Chondrocyte (in vitro differentiated cells): ENCODE measurements at regions not wholly inside any gene's neighbourhood (a gene's known extent, or its start where the extent isn't known, plus 50 kb on each side); places are given as distances from the start of the nearest gene placed in this dataset.

Experiments
- DNase-seq: peaks from one replicate; pipeline ENCODE4 v3.0.0; 2021; ENCODE audit warnings: mixed read lengths, low spot score
- H3K27ac Mint-ChIP-seq: one replicate; pipeline ENCODE4 v1.8.0; 2021; ENCODE audit warnings: mild to moderate bottlenecking, moderate library complexity, mixed read lengths; ENCODE audit not compliant: unreplicated experiment
- H3K27me3 Mint-ChIP-seq: 2 replicates; pipeline ENCODE4 v1.8.0; 2021; ENCODE audit warnings: low read depth, mixed read lengths
- H3K36me3 Mint-ChIP-seq: 2 replicates; pipeline ENCODE4 v1.8.0; 2021; ENCODE audit warnings: low read depth, mixed read lengths
- H3K4me1 Mint-ChIP-seq: 2 replicates; pipeline ENCODE4 v1.8.0; 2021; ENCODE audit warnings: low read depth, mild to moderate bottlenecking, mixed read lengths
- H3K4me3 Mint-ChIP-seq: one replicate; pipeline ENCODE4 v1.8.0; 2021; ENCODE audit warnings: mild to moderate bottlenecking, moderate library complexity, mixed read lengths; ENCODE audit not compliant: unreplicated experiment
- H3K9me3 Mint-ChIP-seq: 2 replicates; pipeline ENCODE4 v1.8.0; 2021; ENCODE audit warnings: low read depth, mixed read lengths
- CTCF ChIP-seq: fragments of 200-600 bp; sonication (generic); IDR thresholded peaks from 2 replicates; pipeline ENCODE4 v1.5.0; 2021; ENCODE audit warnings: antibody characterized with exemption, mild to moderate bottlenecking, moderate library complexity

- Mint-ChIP-seq H3K27me3 (no peaks in the 10 kb centered on the region), H3K9me3 (no peaks in the 10 kb centered on the region), H3K4me3 (no peak overlapping the region), H3K36me3 (no peaks in the 10 kb centered on the region), H3K4me1 (peaks cover 27% of the 10 kb centered on the region), H3K27ac (no peak overlapping the region)
- no peak for DNase-seq
- TF ChIP-seq CTCF: no peak
These were observed 220.6 kb upstream of the THRB start for GRCh38 chr3:24715171-24715792.

GRCh38 chr3:24722087-24722486 lies 227.4 kb upstream of the THRB start:
- Mint-ChIP-seq H3K9me3 (no peaks in the 10 kb centered on the region), H3K36me3 (no peaks in the 10 kb centered on the region), H3K4me3 (no peak overlapping the region), H3K27ac (no peak overlapping the region), H3K4me1 (no peaks in the 10 kb centered on the region), H3K27me3 (no peaks in the 10 kb centered on the region)
- DNase-seq: no peak
- TF ChIP-seq CTCF: no peak

DNA sequence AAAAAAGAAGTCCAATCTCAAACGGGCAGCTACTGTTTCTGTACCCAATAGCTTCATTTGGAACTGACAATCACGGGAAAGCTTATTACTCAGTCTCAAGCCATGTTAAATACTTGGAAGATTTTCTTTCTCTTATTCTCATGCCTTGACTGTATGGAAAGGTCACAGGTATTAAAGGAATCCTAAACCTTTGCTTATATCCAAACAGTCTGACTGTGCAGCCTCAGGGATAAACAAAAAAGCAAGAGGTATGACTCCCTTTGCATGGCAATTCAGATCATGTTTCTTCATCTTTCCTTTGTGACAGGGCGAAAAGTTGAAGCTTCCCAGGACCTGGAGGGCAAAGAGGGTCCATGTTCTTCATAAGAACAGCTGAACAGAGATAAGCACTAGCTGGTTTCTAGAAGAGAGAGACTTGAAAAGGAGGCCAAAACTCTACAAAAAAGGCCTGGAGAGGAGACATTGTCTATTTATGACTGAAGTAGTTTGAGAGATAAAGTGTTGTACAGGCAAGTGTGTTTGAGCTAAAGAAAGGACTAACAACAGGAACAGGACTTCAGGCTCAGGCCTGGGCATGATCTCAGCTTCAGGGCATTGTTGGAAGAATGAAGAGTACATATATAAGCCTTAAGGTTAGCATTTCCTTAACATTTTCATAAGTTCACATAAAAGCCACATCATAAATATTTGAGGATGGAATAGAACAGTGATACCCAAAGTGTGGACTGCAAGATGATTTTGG lies 231.0 kb upstream of the THRB start:
- H3K27ac Mint-ChIP-seq: no peak overlapping the region
- H3K36me3 Mint-ChIP-seq: no peaks in the 10 kb centered on the region
- no peak for TF ChIP-seq CTCF
- no peaks in the 10 kb centered on the region for H3K9me3 Mint-ChIP-seq
- DNase-seq: no peak
- no peak overlapping the region for H3K4me3 Mint-ChIP-seq
- no peaks in the 10 kb centered on the region for H3K27me3 Mint-ChIP-seq
- no peaks in the 10 kb centered on the region for H3K4me1 Mint-ChIP-seq

DNA sequence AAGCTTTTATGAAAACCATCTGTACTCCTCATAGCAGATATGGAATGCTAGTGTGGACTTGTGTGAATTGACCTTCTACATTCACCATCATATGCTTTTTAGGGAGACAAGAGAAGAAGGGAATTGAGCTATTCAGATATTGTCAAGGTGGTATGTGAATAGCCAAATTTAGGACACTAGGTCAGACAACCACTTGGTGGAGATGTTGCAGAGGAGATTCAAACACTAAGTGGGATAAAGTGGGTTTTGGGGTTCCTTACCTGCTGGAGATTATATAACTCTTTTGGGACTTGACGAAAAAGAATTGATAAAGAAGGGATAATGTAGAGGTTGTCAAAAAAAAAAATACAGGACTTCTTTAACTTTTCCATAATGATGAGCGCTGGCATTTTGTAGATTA lies 231.8 kb upstream of the THRB start:
- H3K9me3 Mint-ChIP-seq: no peaks in the 10 kb centered on the region
- TF ChIP-seq CTCF: peak; percentile 33

GRCh38 chr3:24730173-24730572 lies 235.5 kb upstream of the THRB start:
- H3K9me3 Mint-ChIP-seq: no peaks in the 10 kb centered on the region
- DNase-seq: no peak
- no peak for TF ChIP-seq CTCF

More for the DNA sequence above, 231.8 kb upstream of the THRB start:
- Mint-ChIP-seq H3K4me1 (no peaks in the 10 kb centered on the region), H3K27ac (no peak overlapping the region), H3K4me3 (no peak overlapping the region), H3K36me3 (no peaks in the 10 kb centered on the region), H3K27me3 (no peaks in the 10 kb centered on the region)
- DNase-seq: no peak

More at GRCh38 chr3:24730173-24730572, 235.5 kb upstream of the THRB start:
- Mint-ChIP-seq H3K4me1 (no peaks in the 10 kb centered on the region), H3K27ac (no peak overlapping the region), H3K36me3 (no peaks in the 10 kb centered on the region), H3K4me3 (no peak overlapping the region), H3K27me3 (no peaks in the 10 kb centered on the region)
